DND-41 (cell line): ENCODE measurements at regions not wholly inside any gene's neighbourhood (a gene's known extent, or its start where the extent isn't known, plus 50 kb on each side); places are given as distances from the start of the nearest gene placed in this dataset.

ENCODE experiments used
- ATAC-seq: fragments of 200-7000 bp; cut with Tn5 transposase; 3 replicates; pipeline ENCODE4 v1.9.1; 2021; ENCODE audit warnings: low read depth; ENCODE audit not compliant: insufficient read depth
- DNase-seq: peaks from one replicate; pipeline ENCODE4 v3.0.0-alpha.2; 2020
- H2AFZ ChIP-seq: 2 replicates; pipeline ENCODE4 v1.6.0; 2012; ENCODE audit warnings: low read depth, low read length
- H3K27ac ChIP-seq: 2 replicates; pipeline ENCODE4 v1.5.1; 2012; ENCODE audit warnings: low read length, inconsistent platforms
- H3K27me3 ChIP-seq: fragments of 200-600 bp; sonication (generic); 2 replicates; pipeline ENCODE4 v1.6.0; 2012; ENCODE audit warnings: low read length, mild to moderate bottlenecking, inconsistent platforms; ENCODE audit not compliant: insufficient read depth, poor library complexity
- H3K36me3 ChIP-seq: 2 replicates; pipeline ENCODE4 v1.5.1; 2012; ENCODE audit warnings: low read length, inconsistent platforms; ENCODE audit not compliant: insufficient read depth
- H3K4me1 ChIP-seq: 2 replicates; pipeline ENCODE4 v1.5.1; 2012; ENCODE audit warnings: mild to moderate bottlenecking, low read length; ENCODE audit not compliant: insufficient read depth
- H3K4me2 ChIP-seq: 2 replicates; pipeline ENCODE4 v1.6.0; 2012; ENCODE audit warnings: mild to moderate bottlenecking, moderate library complexity, low read length, inconsistent platforms; ENCODE audit not compliant: insufficient read depth
- H3K4me3 ChIP-seq, 2 experiments: fragments of 200-600 bp in 1 of 2; shearing (Covaris generic) in 1 of 2; 2 replicates each; pipeline ENCODE4 v1.5.1; 2012 to 2016; ENCODE audit warnings: inconsistent platforms in 2 of 2, low read length in 2 of 2, mild to moderate bottlenecking in 2 of 2, low read depth in 1 of 2, moderate library complexity in 1 of 2
- H3K79me2 ChIP-seq: 2 replicates; pipeline ENCODE4 v1.6.0; 2012; ENCODE audit warnings: low read length, inconsistent platforms; ENCODE audit not compliant: insufficient read depth
- H3K9ac ChIP-seq: 2 replicates; pipeline ENCODE4 v1.6.0; 2012; ENCODE audit warnings: low read depth, mild to moderate bottlenecking, inconsistent platforms, low read length, moderate library complexity
- H3K9me3 ChIP-seq: 2 replicates; pipeline ENCODE4 v1.5.1; 2012; ENCODE audit warnings: low read length, moderate library complexity, mild to moderate bottlenecking, inconsistent platforms; ENCODE audit not compliant: insufficient read depth, severe bottlenecking
- H4K20me1 ChIP-seq: 2 replicates; pipeline ENCODE4 v1.6.0; 2012; ENCODE audit warnings: low read length; ENCODE audit not compliant: insufficient read depth
- EZH2 ChIP-seq: IDR thresholded peaks from 3 replicates; pipeline ENCODE4 v1.6.1; 2012; ENCODE audit warnings: borderline replicate concordance, low read depth, mild to moderate bottlenecking, moderate library complexity, low read length, inconsistent platforms; ENCODE audit not compliant: severe bottlenecking
- TF ChIP-seq, protein P1 (sequence below): IDR thresholded peaks from 2 replicates; pipeline ENCODE4 v1.5.1; 2012; ENCODE audit warnings: borderline replicate concordance, low read length, moderate library complexity, mild to moderate bottlenecking; ENCODE audit not compliant: poor library complexity, severe bottlenecking; ENCODE audit errors: extremely low read depth

DNA sequence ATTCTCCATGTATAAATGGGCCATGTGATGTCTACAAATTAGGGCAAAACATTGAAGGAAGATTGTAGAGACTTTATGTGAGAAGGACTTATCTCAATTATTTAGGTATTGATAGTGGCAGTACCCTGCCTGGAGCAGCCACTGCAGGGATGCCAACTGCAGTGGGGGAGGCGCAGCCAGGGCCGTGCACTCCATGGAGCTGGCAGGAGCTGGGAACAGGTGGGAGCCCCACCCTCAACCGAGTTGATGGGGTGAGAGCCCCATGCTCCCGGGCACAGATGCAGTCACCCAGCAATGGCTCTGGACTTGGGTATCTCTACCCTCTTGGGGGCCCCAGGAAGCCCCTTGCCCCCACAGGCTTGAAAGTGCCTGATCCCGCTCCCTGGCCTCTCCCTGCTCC, 564.3 kb downstream of the SLC4A3 start:
- Histone ChIP-seq H3K9me3 (peaks cover 7% of the 10 kb centered on the region), H3K36me3 (no peaks in the 10 kb centered on the region), H3K4me2 (no peak overlapping the region), H3K9ac (no peak overlapping the region), H3K27me3 (no peaks in the 10 kb centered on the region), H4K20me1 (no peaks in the 10 kb centered on the region), H3K79me2 (no peaks in the 10 kb centered on the region), H3K27ac (no peak overlapping the region), H2AFZ (no peak overlapping the region), H3K4me3 (no peak overlapping the region), H3K4me1 (no peaks in the 10 kb centered on the region)
- TF ChIP-seq EZH2, result no peak
- TF ChIP-seq, protein P1, sequence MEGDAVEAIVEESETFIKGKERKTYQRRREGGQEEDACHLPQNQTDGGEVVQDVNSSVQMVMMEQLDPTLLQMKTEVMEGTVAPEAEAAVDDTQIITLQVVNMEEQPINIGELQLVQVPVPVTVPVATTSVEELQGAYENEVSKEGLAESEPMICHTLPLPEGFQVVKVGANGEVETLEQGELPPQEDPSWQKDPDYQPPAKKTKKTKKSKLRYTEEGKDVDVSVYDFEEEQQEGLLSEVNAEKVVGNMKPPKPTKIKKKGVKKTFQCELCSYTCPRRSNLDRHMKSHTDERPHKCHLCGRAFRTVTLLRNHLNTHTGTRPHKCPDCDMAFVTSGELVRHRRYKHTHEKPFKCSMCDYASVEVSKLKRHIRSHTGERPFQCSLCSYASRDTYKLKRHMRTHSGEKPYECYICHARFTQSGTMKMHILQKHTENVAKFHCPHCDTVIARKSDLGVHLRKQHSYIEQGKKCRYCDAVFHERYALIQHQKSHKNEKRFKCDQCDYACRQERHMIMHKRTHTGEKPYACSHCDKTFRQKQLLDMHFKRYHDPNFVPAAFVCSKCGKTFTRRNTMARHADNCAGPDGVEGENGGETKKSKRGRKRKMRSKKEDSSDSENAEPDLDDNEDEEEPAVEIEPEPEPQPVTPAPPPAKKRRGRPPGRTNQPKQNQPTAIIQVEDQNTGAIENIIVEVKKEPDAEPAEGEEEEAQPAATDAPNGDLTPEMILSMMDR, result no peak
- no peak for ATAC-seq
- DNase-seq, result no peak

DNA sequence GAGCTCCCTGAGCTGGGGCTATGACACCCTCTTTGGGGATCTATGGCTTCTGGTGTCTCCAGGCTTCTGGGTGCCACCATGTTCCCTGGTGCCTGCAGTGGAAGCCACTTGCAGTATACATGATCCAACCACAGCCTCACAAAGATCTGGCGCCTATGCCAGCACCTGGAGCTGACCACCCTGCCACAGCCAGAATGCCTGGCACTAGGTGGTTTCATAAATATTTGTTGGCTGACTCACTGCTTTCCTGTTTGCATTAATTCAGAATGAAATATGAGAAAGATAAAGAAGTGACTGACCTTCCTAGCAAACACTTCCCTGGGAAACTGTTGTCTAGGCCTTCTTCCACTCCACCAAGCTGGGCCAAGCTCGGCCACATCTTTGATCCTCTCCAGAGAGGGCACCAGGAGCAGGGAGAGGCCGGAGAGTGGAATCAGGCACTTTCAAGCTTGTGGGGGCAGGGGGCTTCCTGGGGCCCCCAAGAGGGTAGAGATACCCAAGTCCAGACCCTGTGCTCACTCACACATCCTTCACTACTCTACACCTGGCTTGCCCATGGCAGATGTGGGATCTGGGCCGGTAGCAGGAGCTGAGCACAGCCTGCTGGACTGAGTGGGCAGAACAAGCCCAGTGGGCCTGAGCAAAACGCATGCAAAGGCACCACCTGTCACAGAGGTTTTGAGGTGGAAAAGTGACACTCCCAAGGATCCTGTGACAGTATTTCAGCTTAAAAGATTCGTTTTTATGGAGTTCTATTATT, 565.7 kb downstream of the SLC4A3 start:
- TF ChIP-seq, protein P1, result no peak
- TF ChIP-seq EZH2, result no peak
- Histone ChIP-seq H3K79me2 (no peaks in the 10 kb centered on the region), H2AFZ (no peak overlapping the region), H3K9me3 (peaks cover 7% of the 10 kb centered on the region), H3K9ac (no peak overlapping the region), H3K27me3 (no peaks in the 10 kb centered on the region), H3K4me3 (no peak overlapping the region), H4K20me1 (no peaks in the 10 kb centered on the region), H3K36me3 (no peaks in the 10 kb centered on the region), H3K4me1 (no peaks in the 10 kb centered on the region), H3K4me2 (no peak overlapping the region), H3K27ac (no peak overlapping the region)
- ATAC-seq (no peak), DNase-seq (no peak)

DNA sequence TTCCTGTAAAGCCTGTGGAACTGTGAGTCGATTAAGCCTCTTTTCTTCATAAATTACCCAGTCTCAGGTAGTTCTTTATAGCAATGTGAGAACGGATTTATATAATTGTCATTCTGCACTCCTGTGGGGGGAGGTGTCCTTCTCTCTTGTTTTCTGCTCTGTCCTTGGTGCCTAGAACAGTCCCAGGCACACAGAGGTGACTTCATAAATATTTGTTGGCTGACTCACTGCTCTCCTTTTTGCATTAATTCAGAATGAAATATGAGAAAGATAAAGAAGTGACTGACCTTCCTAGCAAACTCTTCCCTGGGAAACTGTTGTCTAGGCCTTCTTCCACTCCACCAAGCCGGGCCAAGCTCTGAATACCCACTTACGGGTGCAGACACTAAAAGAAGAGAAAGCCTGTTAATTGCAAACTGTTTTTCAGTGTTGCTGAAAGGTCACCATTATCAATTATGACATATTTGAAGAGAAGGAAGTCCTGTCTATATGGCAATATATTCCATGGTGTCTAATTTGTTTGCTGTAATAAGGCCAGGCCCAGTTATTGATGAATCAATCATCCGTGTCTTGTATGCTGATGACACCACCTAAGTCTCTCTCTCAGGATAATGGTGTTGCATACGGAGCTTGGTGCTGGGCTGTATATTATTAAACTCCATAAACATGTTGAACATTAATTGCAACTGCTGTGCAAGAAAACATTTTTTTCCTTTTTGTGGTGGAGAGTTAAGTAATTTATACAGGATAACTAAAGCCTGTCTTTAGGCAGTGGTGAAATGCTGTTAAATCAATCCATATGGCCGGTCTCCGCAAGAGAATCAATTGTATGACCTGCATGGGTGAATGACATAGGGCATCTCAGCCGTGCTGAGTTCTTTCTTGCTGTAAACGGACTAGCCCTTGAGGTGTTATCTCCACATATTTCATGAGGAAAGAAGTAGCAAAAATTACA, 567.5 kb downstream of the SLC4A3 start:
- TF ChIP-seq EZH2, result no peak
- TF ChIP-seq, protein P1, result no peak
- Histone ChIP-seq H3K27me3 (no peaks in the 10 kb centered on the region), H3K4me1 (no peaks in the 10 kb centered on the region), H3K9ac (no peak overlapping the region), H2AFZ (no peak overlapping the region), H4K20me1 (no peaks in the 10 kb centered on the region), H3K79me2 (no peaks in the 10 kb centered on the region), H3K4me3 (no peak overlapping the region), H3K9me3 (peaks cover 7% of the 10 kb centered on the region), H3K27ac (no peak overlapping the region), H3K4me2 (no peak overlapping the region), H3K36me3 (no peaks in the 10 kb centered on the region)
- DNase-seq (no peak), ATAC-seq (no peak)
